Liver (tissue), 3 donors: ENCODE measurements at regions not wholly inside any gene's neighbourhood (a gene's known extent, or its start where the extent isn't known, plus 50 kb on each side); places are given as distances from the start of the nearest gene placed in this dataset.

Source experiments
- CTCF ChIP-seq: fragments of 150-350 bp; IDR thresholded peaks from 2 replicates; pipeline ENCODE4 v1.5.1; 2017; ENCODE audit warnings: improper control_type of control experiment, low read depth, low read length; ENCODE audit not compliant: missing input control
- TAF1 ChIP-seq: conservative IDR thresholded peaks from 2 replicates; pipeline ENCODE4 v1.6.1; 2016; ENCODE audit warnings: antibody characterized with exemption, mild to moderate bottlenecking
- donor health status: healthy.
- donor health status: healthy.

- TF ChIP-seq CTCF = no peak
- no peak for TF ChIP-seq TAF1
Observed at GRCh38 chr13:21757763-21758162, 86.9 kb downstream of the FGF9 start.
